ENCODE measurements at regions not wholly inside any gene's neighbourhood (a gene's known extent, or its start where the extent isn't known, plus 50 kb on each side); places are given as distances from the start of the nearest gene placed in this dataset.
A peak's percentile ranks its signal among the peaks of the same experiment; 100 is the strongest.

GRCh38 chr3:16658004-16658924 lies 53.0 kb upstream of the DAZL start:
- no peak for DNase-seq (ENCODE audit: low spot score)

- DNase-seq (ENCODE audit: low spot score), result no peak
These were observed 53.9 kb upstream of the DAZL start for GRCh38 chr3:16658925-16659793.

- no peak for DNase-seq (ENCODE audit: low spot score)
These were observed 58.9 kb upstream of the DAZL start for GRCh38 chr3:16663854-16664712.

- DNase-seq (ENCODE audit: low spot score), result peak; percentile 88
These were observed 60.1 kb upstream of the DAZL start for GRCh38 chr3:16665282-16665741.

- DNase-seq (ENCODE audit: low spot score), result no peak
These were observed 61.0 kb upstream of the DAZL start for GRCh38 chr3:16666206-16666605.

- no peak for DNase-seq (ENCODE audit: low spot score)
These were observed 62.4 kb upstream of the DAZL start for GRCh38 chr3:16667633-16668032.

- DNase-seq (ENCODE audit: low spot score), result no peak
These were observed 63.7 kb upstream of the DAZL start for GRCh38 chr3:16668776-16669545.

- no peak for DNase-seq (ENCODE audit: low spot score)
These were observed 65.0 kb upstream of the DAZL start for GRCh38 chr3:16670191-16670590.

- no peak for DNase-seq (ENCODE audit: low spot score)
These were observed 66.5 kb upstream of the DAZL start for GRCh38 chr3:16671690-16672089.

- no peak for DNase-seq (ENCODE audit: low spot score)
These were observed 68.3 kb upstream of the DAZL start for GRCh38 chr3:16673530-16673929.

GRCh38 chr3:16675805-16676204 lies 70.6 kb upstream of the DAZL start:
- no peak for DNase-seq (ENCODE audit: low spot score)

GRCh38 chr3:16686679-16687078 lies 81.5 kb upstream of the DAZL start:
- DNase-seq (ENCODE audit: low spot score), result no peak

- no peak for DNase-seq (ENCODE audit: low spot score)
These were observed 82.0 kb upstream of the DAZL start for GRCh38 chr3:16687221-16687620.

- DNase-seq (ENCODE audit: low spot score), result no peak
These were observed 87.5 kb upstream of the DAZL start for GRCh38 chr3:16692486-16693344.

GRCh38 chr3:16693820-16694219 lies 88.6 kb upstream of the DAZL start:
- no peak for DNase-seq (ENCODE audit: low spot score)

- no peak for DNase-seq (ENCODE audit: low spot score)
These were observed 90.5 kb upstream of the DAZL start for GRCh38 chr3:16695710-16696109.

GRCh38 chr3:16697443-16698147 lies 92.4 kb upstream of the DAZL start:
- DNase-seq (ENCODE audit: low spot score), result no peak

- no peak for DNase-seq (ENCODE audit: low spot score)
These were observed 95.4 kb upstream of the DAZL start for GRCh38 chr3:16700651-16701050.

- no peak for DNase-seq (ENCODE audit: low spot score)
These were observed 99.7 kb upstream of the DAZL start for GRCh38 chr3:16704941-16705340.
